Trophoblast cell (in vitro differentiated cells and primary cell): ENCODE measurements at regions not wholly inside any gene's neighbourhood (a gene's known extent, or its start where the extent isn't known, plus 50 kb on each side); places are given as distances from the start of the nearest gene placed in this dataset.
"Not testable (repeated sequence)": the region's sequence is repeated elsewhere in the genome, so short reads cannot be mapped to it uniquely, and the experiment has no call there.

Experiments
- DNase-seq, 2 donors: peaks; one replicate each; pipeline ENCODE4 v3.0.0-alpha.2; 2016
- H2AFZ ChIP-seq: 2 replicates; pipeline ENCODE4 v1.6.1; 2013; ENCODE audit warnings: low read length, moderate library complexity, mild to moderate bottlenecking; ENCODE audit not compliant: insufficient read depth, poor library complexity
- H2AK5ac ChIP-seq: 2 replicates; pipeline ENCODE4 v1.6.1; 2013; ENCODE audit warnings: mild to moderate bottlenecking, low read length
- H2BK120ac ChIP-seq: 2 replicates; pipeline ENCODE4 v1.6.1; 2013; ENCODE audit warnings: low read length, mild to moderate bottlenecking, moderate library complexity; ENCODE audit not compliant: insufficient read depth, poor library complexity
- H2BK12ac ChIP-seq: 2 replicates; pipeline ENCODE4 v1.6.1; 2013; ENCODE audit warnings: mild to moderate bottlenecking, low read length, moderate library complexity
- H2BK5ac ChIP-seq: 2 replicates; pipeline ENCODE4 v1.6.1; 2013; ENCODE audit warnings: low read length, low read depth, moderate library complexity, mild to moderate bottlenecking; ENCODE audit not compliant: poor library complexity
- H3K14ac ChIP-seq: 2 replicates; pipeline ENCODE4 v1.6.1; 2013; ENCODE audit warnings: mild to moderate bottlenecking, low read length
- H3K18ac ChIP-seq: 2 replicates; pipeline ENCODE4 v1.6.1; 2013; ENCODE audit warnings: mild to moderate bottlenecking, low read length
- H3K23ac ChIP-seq: 2 replicates; pipeline ENCODE4 v1.6.1; 2013; ENCODE audit warnings: low read length
- H3K27ac ChIP-seq: 2 replicates; pipeline ENCODE4 v1.5.1; 2013; ENCODE audit warnings: low read depth, mild to moderate bottlenecking, inconsistent platforms, low read length, moderate library complexity
- H3K27me3 ChIP-seq: 2 replicates; pipeline ENCODE4 v1.6.1; 2013; ENCODE audit warnings: inconsistent platforms, mild to moderate bottlenecking, low read length, moderate library complexity; ENCODE audit not compliant: insufficient read depth
- H3K36me3 ChIP-seq, 2 experiments: 1 replicate in 1 of 2; 2 replicates in 1 of 2; pipeline ENCODE4 v1.6.1; 2013; ENCODE audit warnings: low read length in 2 of 2, mild to moderate bottlenecking in 2 of 2, moderate library complexity in 1 of 2; ENCODE audit not compliant: insufficient read depth in 2 of 2, control insufficient read depth in 1 of 2
- H3K4ac ChIP-seq: 2 replicates; pipeline ENCODE4 v1.6.1; 2013; ENCODE audit warnings: low read depth, mild to moderate bottlenecking, low read length, moderate library complexity
- H3K4me1 ChIP-seq, 2 experiments: 1 replicate in 1 of 2; 2 replicates in 1 of 2; pipeline ENCODE4 v1.6.1; 2013; ENCODE audit warnings: low read length in 2 of 2, mild to moderate bottlenecking in 2 of 2, moderate library complexity in 1 of 2; ENCODE audit not compliant: insufficient read depth in 2 of 2, control insufficient read depth in 1 of 2
- H3K4me2 ChIP-seq: 2 replicates; pipeline ENCODE4 v1.6.1; 2013; ENCODE audit warnings: inconsistent platforms, mild to moderate bottlenecking, low read length, moderate library complexity
- H3K4me3 ChIP-seq: 2 replicates; pipeline ENCODE4 v1.5.1; 2013; ENCODE audit warnings: mild to moderate bottlenecking, low read depth, low read length, inconsistent platforms
- H3K79me1 ChIP-seq: one replicate; pipeline ENCODE4 v1.6.1; 2013; ENCODE audit warnings: low read length
- H3K79me2 ChIP-seq: 2 replicates; pipeline ENCODE4 v1.6.1; 2013; ENCODE audit warnings: low read length, mild to moderate bottlenecking; ENCODE audit not compliant: control insufficient read depth, insufficient read depth, poor library complexity
- H3K9ac ChIP-seq: 2 replicates; pipeline ENCODE4 v1.6.1; 2013; ENCODE audit warnings: mild to moderate bottlenecking, low read length
- H3K9me3 ChIP-seq: 2 replicates; pipeline ENCODE4 v1.6.1; 2013; ENCODE audit warnings: low read depth, mild to moderate bottlenecking, control low read depth, inconsistent platforms, low read length; ENCODE audit not compliant: insufficient read depth
- H4K12ac ChIP-seq: 2 replicates; pipeline ENCODE4 v1.6.1; 2013; ENCODE audit warnings: low read depth, mild to moderate bottlenecking, low read length, moderate library complexity
- H4K8ac ChIP-seq: 2 replicates; pipeline ENCODE4 v1.6.1; 2013; ENCODE audit warnings: low read depth, mild to moderate bottlenecking, low read length, moderate library complexity
- H4K91ac ChIP-seq: one replicate; pipeline ENCODE4 v1.6.1; 2013; ENCODE audit warnings: low read depth, mild to moderate bottlenecking, low read length, moderate library complexity
- WGBS: extraction: QIAGEN DNeasy Blood & Tissue Kit; methylation state at CpG from one replicate; pipeline ENCODE4 v1.1.7; 2013; ENCODE audit warnings: missing lambda C conversion rate; ENCODE audit not compliant: insufficient read length, insufficient coverage; ENCODE audit errors: extremely low coverage; 5-methylcytosine and 5-hydroxymethylcytosine counted together

GRCh38 chr1:232745698-232746097, 59.5 kb upstream of the MAP10 start:
- not testable (repeated sequence) for H2AK5ac ChIP-seq, H3K27ac ChIP-seq, H3K18ac ChIP-seq, H4K12ac ChIP-seq, H3K79me2 ChIP-seq, H3K27me3 ChIP-seq, H3K23ac ChIP-seq, H3K79me1 ChIP-seq, H3K9ac ChIP-seq, H2BK12ac ChIP-seq, DNase-seq, H3K14ac ChIP-seq, H3K4me2 ChIP-seq, H3K36me3 ChIP-seq, H3K4ac ChIP-seq, H2BK120ac ChIP-seq, H2BK5ac ChIP-seq, H4K91ac ChIP-seq, H3K4me1 ChIP-seq, H3K4me3 ChIP-seq, H2AFZ ChIP-seq, H4K8ac ChIP-seq
- H3K9me3 ChIP-seq: peaks cover 12% of the 10 kb centered on the region
- WGBS: no CpG with 5 or more reads among the region's 2 CpGs

- Histone ChIP-seq H2BK12ac (no peak overlapping the region), H3K4ac (no peak overlapping the region), H3K23ac (no peak overlapping the region), H4K12ac (no peak overlapping the region), H2AK5ac (no peak overlapping the region), H3K79me2 (no peaks in the 10 kb centered on the region), H3K9ac (no peak overlapping the region), H3K79me1 (no peaks in the 10 kb centered on the region), H3K4me1 (no peaks in the 10 kb centered on the region), H3K36me3 (no peaks in the 10 kb centered on the region), H3K27me3 (no peaks in the 10 kb centered on the region), H3K18ac (no peak overlapping the region), H2BK5ac (no peak overlapping the region), H3K9me3 (peaks cover 9% of the 10 kb centered on the region), H2BK120ac (no peak overlapping the region), H2AFZ (no peak overlapping the region), H3K4me3 (no peak overlapping the region), H4K91ac (no peak overlapping the region), H4K8ac (no peak overlapping the region), H3K4me2 (no peak overlapping the region), H3K14ac (no peak overlapping the region), H3K27ac (no peak overlapping the region)
- no peak for DNase-seq
- no CpG with 5 or more reads among the region's 8 CpGs for WGBS
Measured at GRCh38 chr1:232748910-232749368, 56.3 kb upstream of the MAP10 start.

GRCh38 chr1:232751393-232752140, 53.6 kb upstream of the MAP10 start:
- Histone ChIP-seq H3K79me2 (no peaks in the 10 kb centered on the region), H2BK120ac (no peak overlapping the region), H2AK5ac (no peak overlapping the region), H3K14ac (no peak overlapping the region), H3K23ac (no peak overlapping the region), H3K27me3 (no peaks in the 10 kb centered on the region), H2BK12ac (no peak overlapping the region), H3K4me2 (no peak overlapping the region), H3K4me3 (no peak overlapping the region), H3K79me1 (no peaks in the 10 kb centered on the region), H3K4ac (no peak overlapping the region), H3K18ac (no peak overlapping the region), H3K9ac (no peak overlapping the region), H4K8ac (no peak overlapping the region), H3K36me3 (no peaks in the 10 kb centered on the region), H2BK5ac (no peak overlapping the region), H4K91ac (no peak overlapping the region), H4K12ac (no peak overlapping the region), H3K4me1 (no peaks in the 10 kb centered on the region), H2AFZ (no peak overlapping the region), H3K27ac (no peak overlapping the region), H3K9me3 (peaks cover 5% of the 10 kb centered on the region)
- DNase-seq: no peak
- no CpG with 5 or more reads among the region's 7 CpGs for WGBS

GRCh38 chr1:232752365-232752764, 52.9 kb upstream of the MAP10 start:
- Histone ChIP-seq H3K9ac (no peak overlapping the region), H2AK5ac (no peak overlapping the region), H3K14ac (no peak overlapping the region), H3K4me3 (no peak overlapping the region), H2BK12ac (no peak overlapping the region), H3K23ac (no peak overlapping the region), H3K9me3 (peaks cover 5% of the 10 kb centered on the region), H3K4me1 (no peaks in the 10 kb centered on the region), H3K27me3 (no peaks in the 10 kb centered on the region), H3K18ac (no peak overlapping the region), H2AFZ (no peak overlapping the region), H3K27ac (no peak overlapping the region), H3K4ac (no peak overlapping the region), H2BK120ac (no peak overlapping the region), H4K91ac (no peak overlapping the region), H3K79me2 (no peaks in the 10 kb centered on the region), H4K12ac (no peak overlapping the region), H3K4me2 (no peak overlapping the region), H3K36me3 (no peaks in the 10 kb centered on the region), H3K79me1 (no peaks in the 10 kb centered on the region), H4K8ac (no peak overlapping the region), H2BK5ac (no peak overlapping the region)
- WGBS: no CpG with 5 or more reads among the region's 1 CpG
- no peak for DNase-seq
